ENCODE measurements at regions not wholly inside any gene's neighbourhood (a gene's known extent, or its start where the extent isn't known, plus 50 kb on each side); places are given as distances from the start of the nearest gene placed in this dataset.

- no peak overlapping the region for H3K27ac ChIP-seq (ENCODE audit: low read depth in 2 of 2, low read length in 1 of 2)
- no peak overlapping the region for H3K4me3 ChIP-seq (ENCODE audit: low read depth in 1 of 2, low read length in 2 of 2)
- H3K36me3 ChIP-seq (ENCODE audit: control insufficient read depth in 2 of 2, insufficient read depth in 2 of 2, low read length in 1 of 2), result no peaks in the 10 kb centered on the region
- WGBS, 2 donors, result 30 to 42% methylated on average over 1 of the region's 1 CpG
- no peaks in the 10 kb centered on the region for H3K27me3 ChIP-seq (ENCODE audit: control insufficient read depth in 1 of 2, insufficient read depth in 2 of 2, low read length in 2 of 2)
- H3K4me1 ChIP-seq (ENCODE audit: control insufficient read depth in 2 of 2, insufficient read depth in 2 of 2, low read length in 1 of 2), result no peaks in the 10 kb centered on the region
- H3K9me3 ChIP-seq (ENCODE audit: control insufficient read depth in 2 of 2, insufficient read depth in 1 of 2, low read depth in 1 of 2, low read length in 1 of 2), result no peaks in the 10 kb centered on the region
These were observed 60.9 kb upstream of the ARID2 start for GRCh38 chr12:45668641-45669040.

- Histone ChIP-seq H3K36me3 (ENCODE audit: control insufficient read depth in 2 of 2, insufficient read depth in 2 of 2, low read length in 1 of 2) (no peaks in the 10 kb centered on the region), H3K4me1 (ENCODE audit: control insufficient read depth in 2 of 2, insufficient read depth in 2 of 2, low read length in 1 of 2) (no peaks in the 10 kb centered on the region), H3K4me3 (ENCODE audit: low read depth in 1 of 2, low read length in 2 of 2) (no peak overlapping the region), H3K27me3 (ENCODE audit: control insufficient read depth in 1 of 2, insufficient read depth in 2 of 2, low read length in 2 of 2) (no peaks in the 10 kb centered on the region), H3K9me3 (ENCODE audit: control insufficient read depth in 2 of 2, insufficient read depth in 1 of 2, low read depth in 1 of 2, low read length in 1 of 2) (no peaks in the 10 kb centered on the region), H3K27ac (ENCODE audit: low read depth in 2 of 2, low read length in 1 of 2) (no peak overlapping the region)
- 33 to 41% methylated on average over 1 of the region's 1 CpG for WGBS, 2 donors
These were observed 60.4 kb upstream of the ARID2 start for GRCh38 chr12:45669093-45669492.

GRCh38 chr12:45669792-45670191 is 59.7 kb upstream of the ARID2 start:
- Histone ChIP-seq H3K27ac (ENCODE audit: low read depth in 2 of 2, low read length in 1 of 2) (no peak overlapping the region), H3K9me3 (ENCODE audit: control insufficient read depth in 2 of 2, insufficient read depth in 1 of 2, low read depth in 1 of 2, low read length in 1 of 2) (no peaks in the 10 kb centered on the region), H3K27me3 (ENCODE audit: control insufficient read depth in 1 of 2, insufficient read depth in 2 of 2, low read length in 2 of 2) (no peaks in the 10 kb centered on the region), H3K4me3 (ENCODE audit: low read depth in 1 of 2, low read length in 2 of 2) (no peak overlapping the region), H3K36me3 (ENCODE audit: control insufficient read depth in 2 of 2, insufficient read depth in 2 of 2, low read length in 1 of 2) (no peaks in the 10 kb centered on the region), H3K4me1 (ENCODE audit: control insufficient read depth in 2 of 2, insufficient read depth in 2 of 2, low read length in 1 of 2) (no peaks in the 10 kb centered on the region)
- 59% methylated on average over 2 of the region's 2 CpGs for WGBS, 2 donors

- Histone ChIP-seq H3K36me3 (ENCODE audit: control insufficient read depth in 2 of 2, insufficient read depth in 2 of 2, low read length in 1 of 2) (no peaks in the 10 kb centered on the region), H3K27me3 (ENCODE audit: control insufficient read depth in 1 of 2, insufficient read depth in 2 of 2, low read length in 2 of 2) (no peaks in the 10 kb centered on the region), H3K4me3 (ENCODE audit: low read depth in 1 of 2, low read length in 2 of 2) (no peak overlapping the region), H3K27ac (ENCODE audit: low read depth in 2 of 2, low read length in 1 of 2) (no peak overlapping the region), H3K4me1 (ENCODE audit: control insufficient read depth in 2 of 2, insufficient read depth in 2 of 2, low read length in 1 of 2) (no peaks in the 10 kb centered on the region), H3K9me3 (ENCODE audit: control insufficient read depth in 2 of 2, insufficient read depth in 1 of 2, low read depth in 1 of 2, low read length in 1 of 2) (no peaks in the 10 kb centered on the region)
- 75 to 86% methylated on average over 5 of the region's 5 CpGs for WGBS, 2 donors
These were observed 59.0 kb upstream of the ARID2 start for GRCh38 chr12:45670346-45671065.

GRCh38 chr12:45671254-45671653 is 58.3 kb upstream of the ARID2 start:
- Histone ChIP-seq H3K9me3 (ENCODE audit: control insufficient read depth in 2 of 2, insufficient read depth in 1 of 2, low read depth in 1 of 2, low read length in 1 of 2) (no peaks in the 10 kb centered on the region), H3K4me1 (ENCODE audit: control insufficient read depth in 2 of 2, insufficient read depth in 2 of 2, low read length in 1 of 2) (no peaks in the 10 kb centered on the region), H3K4me3 (ENCODE audit: low read depth in 1 of 2, low read length in 2 of 2) (no peak overlapping the region), H3K27me3 (ENCODE audit: control insufficient read depth in 1 of 2, insufficient read depth in 2 of 2, low read length in 2 of 2) (no peaks in the 10 kb centered on the region), H3K27ac (ENCODE audit: low read depth in 2 of 2, low read length in 1 of 2) (no peak overlapping the region), H3K36me3 (ENCODE audit: control insufficient read depth in 2 of 2, insufficient read depth in 2 of 2, low read length in 1 of 2) (no peaks in the 10 kb centered on the region)
- WGBS, 2 donors, result 83 to 84% methylated on average over 3 of the region's 3 CpGs

GRCh38 chr12:45674181-45674977 is 55.1 kb upstream of the ARID2 start:
- WGBS, 2 donors, result 43 to 49% methylated on average over 6 of the region's 6 CpGs

GRCh38 chr12:45675534-45675933 is 54.0 kb upstream of the ARID2 start:
- no peaks in the 10 kb centered on the region for H3K27me3 ChIP-seq (ENCODE audit: control insufficient read depth in 1 of 2, insufficient read depth in 2 of 2, low read length in 2 of 2)
- H3K4me1 ChIP-seq (ENCODE audit: control insufficient read depth in 2 of 2, insufficient read depth in 2 of 2, low read length in 1 of 2), result no peaks in the 10 kb centered on the region
- WGBS, 2 donors, result 95 to 98% methylated on average over 2 of the region's 2 CpGs
- no peak overlapping the region for H3K27ac ChIP-seq (ENCODE audit: low read depth in 2 of 2, low read length in 1 of 2)
- no peak overlapping the region for H3K4me3 ChIP-seq (ENCODE audit: low read depth in 1 of 2, low read length in 2 of 2)
- no peaks in the 10 kb centered on the region for H3K9me3 ChIP-seq (ENCODE audit: control insufficient read depth in 2 of 2, insufficient read depth in 1 of 2, low read depth in 1 of 2, low read length in 1 of 2)
- H3K36me3 ChIP-seq (ENCODE audit: control insufficient read depth in 2 of 2, insufficient read depth in 2 of 2, low read length in 1 of 2), result no peaks in the 10 kb centered on the region

More at GRCh38 chr12:45674181-45674977, 55.1 kb upstream of the ARID2 start:
- Histone ChIP-seq H3K4me1 (ENCODE audit: control insufficient read depth in 2 of 2, insufficient read depth in 2 of 2, low read length in 1 of 2) (no peaks in the 10 kb centered on the region), H3K27ac (ENCODE audit: low read depth in 2 of 2, low read length in 1 of 2) (no peak overlapping the region), H3K4me3 (ENCODE audit: low read depth in 1 of 2, low read length in 2 of 2) (no peak overlapping the region), H3K27me3 (ENCODE audit: control insufficient read depth in 1 of 2, insufficient read depth in 2 of 2, low read length in 2 of 2) (no peaks in the 10 kb centered on the region), H3K36me3 (ENCODE audit: control insufficient read depth in 2 of 2, insufficient read depth in 2 of 2, low read length in 1 of 2) (no peaks in the 10 kb centered on the region), H3K9me3 (ENCODE audit: control insufficient read depth in 2 of 2, insufficient read depth in 1 of 2, low read depth in 1 of 2, low read length in 1 of 2) (no peaks in the 10 kb centered on the region)
